Upper lobe of left lung (tissue), 4 donors: ENCODE measurements at regions not wholly inside any gene's neighbourhood (a gene's known extent, or its start where the extent isn't known, plus 50 kb on each side); places are given as distances from the start of the nearest gene placed in this dataset.

ENCODE experiments used
- CTCF ChIP-seq, 6 experiments: fragments of 450-650 bp in 4 of 6; fragments of 200-600 bp in 2 of 6; sonication (generic) in 2 of 6; IDR thresholded peaks; one replicate each; pipeline ENCODE4 v1.5.1; 2016 to 2019; ENCODE audit warnings: antibody characterized with exemption in 6 of 6
- POLR2A ChIP-seq, 4 donors: fragments of 450-650 bp; IDR thresholded peaks; one replicate each; pipeline ENCODE4 v1.5.1; 2016 to 2017; ENCODE audit warnings: antibody characterized with exemption in 4 of 4, mild to moderate bottlenecking in 2 of 4
- POLR2AphosphoS5 ChIP-seq, 2 donors: sonication (generic); formaldehyde crosslinking; IDR thresholded peaks; one replicate each; pipeline ENCODE4 v1.5.1; 2017; ENCODE audit warnings: antibody characterized with exemption in 2 of 2

GRCh38 chr3:35263477-35263876, 375.8 kb upstream of the ARPP21 start:
- TF ChIP-seq POLR2A (IDR thresholded peaks at IDR 0.05): no peak
- no peak for TF ChIP-seq CTCF (IDR thresholded peaks at IDR 0.05)
- no peak for TF ChIP-seq POLR2AphosphoS5 (IDR thresholded peaks at IDR 0.05)
